Spleen (tissue), 7 donors: ENCODE measurements at regions not wholly inside any gene's neighbourhood (a gene's known extent, or its start where the extent isn't known, plus 50 kb on each side); places are given as distances from the start of the nearest gene placed in this dataset.

Source experiments
- CTCF ChIP-seq, 11 experiments: fragments of 200-600 bp in 7 of 11; fragments of 450-650 bp in 4 of 11; sonication (generic) in 4 of 11; IDR thresholded peaks in 8 of 11; conservative IDR thresholded peaks in 3 of 11; 1 replicate in 7 of 11; 2 replicates in 4 of 11; pipeline versions ENCODE4 v1.4.0 to v1.8.0; 2016 to 2021; ENCODE audit warnings: antibody characterized with exemption in 11 of 11, inconsistent platforms in 4 of 11, mild to moderate bottlenecking in 1 of 11
- POLR2A ChIP-seq, 3 donors: fragments of 450-650 bp; IDR thresholded peaks; one replicate each; pipeline ENCODE4 v1.5.1; 2017; ENCODE audit warnings: antibody characterized with exemption in 3 of 3, mild to moderate bottlenecking in 1 of 3
- donor health status: DM: no; HTN: no; CAD: no; lungs with moderate emphysema.
- donor health status: DM: no; HTN: no; CAD: no.
- donor health status: DM: no; HTN: no; CAD: no.

- TF ChIP-seq POLR2A (IDR thresholded peaks at IDR 0.05) (no peak), CTCF (IDR thresholded peaks at IDR 0.05 in 8 of 11, conservative IDR thresholded peaks at IDR 0.05 in 3 of 11) (no peak)
These were observed 636.8 kb downstream of the ADCYAP1 start for GRCh38 chr18:1541478-1541877.
